DND-41 (cell line): ENCODE measurements at regions not wholly inside any gene's neighbourhood (a gene's known extent, or its start where the extent isn't known, plus 50 kb on each side); places are given as distances from the start of the nearest gene placed in this dataset.

Experiments used
- EZH2 ChIP-seq: IDR thresholded peaks from 3 replicates; pipeline ENCODE4 v1.6.1; 2012; ENCODE audit warnings: borderline replicate concordance, low read depth, mild to moderate bottlenecking, moderate library complexity, low read length, inconsistent platforms; ENCODE audit not compliant: severe bottlenecking
- TF ChIP-seq, protein P1 (sequence below): IDR thresholded peaks from 2 replicates; pipeline ENCODE4 v1.5.1; 2012; ENCODE audit warnings: borderline replicate concordance, low read length, moderate library complexity, mild to moderate bottlenecking; ENCODE audit not compliant: poor library complexity, severe bottlenecking; ENCODE audit errors: extremely low read depth

DNA sequence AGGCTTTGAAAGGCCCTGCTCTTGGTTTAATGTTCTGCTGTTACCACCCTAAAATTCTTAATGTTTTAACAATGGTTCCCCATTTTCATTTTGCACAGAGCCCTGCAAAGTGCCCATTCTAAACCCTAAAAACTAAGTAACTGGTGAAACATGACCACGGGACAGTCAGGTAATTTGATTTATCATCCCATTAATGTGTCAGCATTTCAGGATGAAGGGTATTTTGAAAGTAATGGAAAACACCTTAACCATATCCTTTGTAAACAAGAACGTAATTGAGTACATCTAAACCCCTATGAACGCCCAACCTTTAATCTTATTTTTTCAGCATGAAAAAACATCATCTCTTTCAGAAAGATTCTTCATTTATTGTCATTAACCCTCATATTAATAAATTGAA, 164.9 kb upstream of the IL12A start:
- TF ChIP-seq EZH2, result no peak
- TF ChIP-seq, protein P1, sequence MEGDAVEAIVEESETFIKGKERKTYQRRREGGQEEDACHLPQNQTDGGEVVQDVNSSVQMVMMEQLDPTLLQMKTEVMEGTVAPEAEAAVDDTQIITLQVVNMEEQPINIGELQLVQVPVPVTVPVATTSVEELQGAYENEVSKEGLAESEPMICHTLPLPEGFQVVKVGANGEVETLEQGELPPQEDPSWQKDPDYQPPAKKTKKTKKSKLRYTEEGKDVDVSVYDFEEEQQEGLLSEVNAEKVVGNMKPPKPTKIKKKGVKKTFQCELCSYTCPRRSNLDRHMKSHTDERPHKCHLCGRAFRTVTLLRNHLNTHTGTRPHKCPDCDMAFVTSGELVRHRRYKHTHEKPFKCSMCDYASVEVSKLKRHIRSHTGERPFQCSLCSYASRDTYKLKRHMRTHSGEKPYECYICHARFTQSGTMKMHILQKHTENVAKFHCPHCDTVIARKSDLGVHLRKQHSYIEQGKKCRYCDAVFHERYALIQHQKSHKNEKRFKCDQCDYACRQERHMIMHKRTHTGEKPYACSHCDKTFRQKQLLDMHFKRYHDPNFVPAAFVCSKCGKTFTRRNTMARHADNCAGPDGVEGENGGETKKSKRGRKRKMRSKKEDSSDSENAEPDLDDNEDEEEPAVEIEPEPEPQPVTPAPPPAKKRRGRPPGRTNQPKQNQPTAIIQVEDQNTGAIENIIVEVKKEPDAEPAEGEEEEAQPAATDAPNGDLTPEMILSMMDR, result no peak
